ENCODE measurements at regions not wholly inside any gene's neighbourhood (a gene's known extent, or its start where the extent isn't known, plus 50 kb on each side); places are given as distances from the start of the nearest gene placed in this dataset.

DNA sequence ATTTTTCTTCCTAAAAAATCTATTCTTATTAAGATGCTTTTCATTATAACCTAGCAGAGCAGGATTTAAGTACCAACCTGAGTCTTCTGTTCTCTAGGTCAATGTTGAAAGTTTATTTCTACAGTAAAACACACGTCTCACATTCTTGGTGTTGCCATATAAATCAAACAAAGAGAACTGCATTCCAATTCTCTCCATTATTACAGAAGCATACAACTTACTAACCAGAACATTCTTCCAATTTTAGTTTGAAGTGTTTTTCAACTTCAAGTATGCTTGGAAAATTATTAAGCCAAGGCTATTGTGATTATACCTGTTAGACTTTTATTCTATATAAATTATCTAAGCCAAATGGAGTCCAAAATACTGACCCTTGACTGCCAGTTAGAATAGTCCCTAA is 110.4 kb upstream of the PMFBP1 start:
- no peaks in the 10 kb centered on the region for H3K27me3 ChIP-seq (ENCODE audit: low read length)
- no peak overlapping the region for H3K4me3 ChIP-seq (ENCODE audit: insufficient read depth, low read length, poor library complexity, severe bottlenecking)
- H4K20me1 ChIP-seq (ENCODE audit: low read depth, low read length): no peaks in the 10 kb centered on the region
- H3K27ac ChIP-seq (ENCODE audit: low read depth, low read length): no peak overlapping the region
- H3K9ac ChIP-seq (ENCODE audit: low read length): no peak overlapping the region
- no peaks in the 10 kb centered on the region for H3F3A ChIP-seq (ENCODE audit: insufficient read depth)
- TF ChIP-seq, protein P1, sequence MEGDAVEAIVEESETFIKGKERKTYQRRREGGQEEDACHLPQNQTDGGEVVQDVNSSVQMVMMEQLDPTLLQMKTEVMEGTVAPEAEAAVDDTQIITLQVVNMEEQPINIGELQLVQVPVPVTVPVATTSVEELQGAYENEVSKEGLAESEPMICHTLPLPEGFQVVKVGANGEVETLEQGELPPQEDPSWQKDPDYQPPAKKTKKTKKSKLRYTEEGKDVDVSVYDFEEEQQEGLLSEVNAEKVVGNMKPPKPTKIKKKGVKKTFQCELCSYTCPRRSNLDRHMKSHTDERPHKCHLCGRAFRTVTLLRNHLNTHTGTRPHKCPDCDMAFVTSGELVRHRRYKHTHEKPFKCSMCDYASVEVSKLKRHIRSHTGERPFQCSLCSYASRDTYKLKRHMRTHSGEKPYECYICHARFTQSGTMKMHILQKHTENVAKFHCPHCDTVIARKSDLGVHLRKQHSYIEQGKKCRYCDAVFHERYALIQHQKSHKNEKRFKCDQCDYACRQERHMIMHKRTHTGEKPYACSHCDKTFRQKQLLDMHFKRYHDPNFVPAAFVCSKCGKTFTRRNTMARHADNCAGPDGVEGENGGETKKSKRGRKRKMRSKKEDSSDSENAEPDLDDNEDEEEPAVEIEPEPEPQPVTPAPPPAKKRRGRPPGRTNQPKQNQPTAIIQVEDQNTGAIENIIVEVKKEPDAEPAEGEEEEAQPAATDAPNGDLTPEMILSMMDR (IDR thresholded peaks at IDR 0.05; ENCODE audit: insufficient read depth, low read length, poor library complexity, severe bottlenecking): no peak
- TF ChIP-seq EZH2phosphoT487 (conservative IDR thresholded peaks at IDR 0.05; ENCODE audit: low read length): no peak
- H2AFZ ChIP-seq (ENCODE audit: low read depth, low read length, severe bottlenecking): no peak overlapping the region
- no peaks in the 10 kb centered on the region for H3K79me2 ChIP-seq (ENCODE audit: insufficient read depth, low read length)
- H3K4me2 ChIP-seq (ENCODE audit: low read depth, low read length, poor library complexity, severe bottlenecking): no peak overlapping the region
- no peaks in the 10 kb centered on the region for H3K36me3 ChIP-seq (ENCODE audit: low read length)
- H3K9me2 ChIP-seq (replicated peaks; ENCODE audit: insufficient read depth, low read length): no peaks in the 10 kb centered on the region
- no peaks in the 10 kb centered on the region for H3K9me3 ChIP-seq (ENCODE audit: insufficient read depth, low read length)

DNA sequence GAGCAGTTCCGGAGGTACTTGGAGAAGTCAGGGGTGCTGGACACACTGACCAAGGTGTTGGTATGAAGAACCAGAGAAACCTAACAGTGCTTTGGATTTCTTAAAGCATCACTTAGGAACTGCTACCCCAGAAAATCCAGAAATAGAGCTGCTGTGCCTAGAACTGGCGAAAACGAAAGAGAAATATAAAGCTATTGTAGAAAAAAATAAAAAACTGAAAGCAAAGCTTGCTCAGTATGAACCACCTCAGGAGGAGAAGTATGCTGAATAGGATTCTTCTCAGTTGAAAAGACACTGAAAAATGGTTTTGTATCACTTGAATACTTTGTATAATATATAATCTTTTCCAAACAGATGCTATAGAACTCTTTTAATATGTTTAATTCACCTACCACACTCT is 106.3 kb upstream of the PMFBP1 start:
- no peaks in the 10 kb centered on the region for H3K27me3 ChIP-seq (ENCODE audit: low read length)
- no peaks in the 10 kb centered on the region for H3F3A ChIP-seq (ENCODE audit: insufficient read depth)
- H3K4me3 ChIP-seq (ENCODE audit: insufficient read depth, low read length, poor library complexity, severe bottlenecking): no peak overlapping the region
- H3K36me3 ChIP-seq (ENCODE audit: low read length): no peaks in the 10 kb centered on the region
- no peak overlapping the region for H3K4me2 ChIP-seq (ENCODE audit: low read depth, low read length, poor library complexity, severe bottlenecking)
- TF ChIP-seq, protein P1 (IDR thresholded peaks at IDR 0.05; ENCODE audit: insufficient read depth, low read length, poor library complexity, severe bottlenecking): no peak
- H3K27ac ChIP-seq (ENCODE audit: low read depth, low read length): no peak overlapping the region
- no peaks in the 10 kb centered on the region for H3K9me2 ChIP-seq (replicated peaks; ENCODE audit: insufficient read depth, low read length)
- no peaks in the 10 kb centered on the region for H4K20me1 ChIP-seq (ENCODE audit: low read depth, low read length)
- H2AFZ ChIP-seq (ENCODE audit: low read depth, low read length, severe bottlenecking): no peak overlapping the region
- H3K9me3 ChIP-seq (ENCODE audit: insufficient read depth, low read length): no peaks in the 10 kb centered on the region
- no peak overlapping the region for H3K9ac ChIP-seq (ENCODE audit: low read length)
- no peaks in the 10 kb centered on the region for H3K79me2 ChIP-seq (ENCODE audit: insufficient read depth, low read length)

DNA sequence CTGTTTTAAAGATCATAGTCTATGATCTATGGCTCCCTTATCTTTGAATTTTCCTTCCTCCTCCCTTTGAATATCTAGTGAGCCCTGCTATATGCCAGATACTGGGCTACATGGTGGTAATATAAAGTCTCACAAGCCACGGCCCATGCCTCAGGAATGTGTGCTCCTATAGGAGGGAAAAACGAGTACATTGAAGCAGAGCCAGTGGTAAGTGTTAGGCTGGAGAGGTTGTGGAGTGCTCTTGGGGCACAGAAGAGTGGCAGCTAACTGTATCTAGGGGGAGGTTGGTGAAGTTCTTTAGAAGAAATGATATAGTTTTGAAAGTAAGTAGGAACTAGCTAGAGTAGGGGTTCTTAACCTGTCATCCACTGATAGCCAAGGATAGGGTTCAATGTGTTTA is 105.8 kb upstream of the PMFBP1 start:
- Histone ChIP-seq H4K20me1 (ENCODE audit: low read depth, low read length) (no peaks in the 10 kb centered on the region), H3K9me2 (replicated peaks; ENCODE audit: insufficient read depth, low read length) (no peaks in the 10 kb centered on the region), H3K27me3 (ENCODE audit: low read length) (no peaks in the 10 kb centered on the region), H3K9me3 (ENCODE audit: insufficient read depth, low read length) (no peaks in the 10 kb centered on the region), H3F3A (ENCODE audit: insufficient read depth) (no peaks in the 10 kb centered on the region), H3K9ac (ENCODE audit: low read length) (no peak overlapping the region), H2AFZ (ENCODE audit: low read depth, low read length, severe bottlenecking) (no peak overlapping the region), H3K36me3 (ENCODE audit: low read length) (no peaks in the 10 kb centered on the region), H3K4me2 (ENCODE audit: low read depth, low read length, poor library complexity, severe bottlenecking) (no peak overlapping the region), H3K79me2 (ENCODE audit: insufficient read depth, low read length) (no peaks in the 10 kb centered on the region), H3K27ac (ENCODE audit: low read depth, low read length) (no peak overlapping the region), H3K4me3 (ENCODE audit: insufficient read depth, low read length, poor library complexity, severe bottlenecking) (no peak overlapping the region)
- no peak for TF ChIP-seq EZH2phosphoT487 (conservative IDR thresholded peaks at IDR 0.05; ENCODE audit: low read length)
- TF ChIP-seq, protein P1 (IDR thresholded peaks at IDR 0.05; ENCODE audit: insufficient read depth, low read length, poor library complexity, severe bottlenecking): no peak
